NCI-H774 (cell line): ENCODE measurements at regions not wholly inside any gene's neighbourhood (a gene's known extent, or its start where the extent isn't known, plus 50 kb on each side); places are given as distances from the start of the nearest gene placed in this dataset.
"Not testable (repeated sequence)": the region's sequence is repeated elsewhere in the genome, so short reads cannot be mapped to it uniquely, and the experiment has no call there.

Experiments
- DNase-seq: peaks from one replicate; lab custom pipeline; 2025; lab: John Stamatoyannopoulos, UW

DNA sequence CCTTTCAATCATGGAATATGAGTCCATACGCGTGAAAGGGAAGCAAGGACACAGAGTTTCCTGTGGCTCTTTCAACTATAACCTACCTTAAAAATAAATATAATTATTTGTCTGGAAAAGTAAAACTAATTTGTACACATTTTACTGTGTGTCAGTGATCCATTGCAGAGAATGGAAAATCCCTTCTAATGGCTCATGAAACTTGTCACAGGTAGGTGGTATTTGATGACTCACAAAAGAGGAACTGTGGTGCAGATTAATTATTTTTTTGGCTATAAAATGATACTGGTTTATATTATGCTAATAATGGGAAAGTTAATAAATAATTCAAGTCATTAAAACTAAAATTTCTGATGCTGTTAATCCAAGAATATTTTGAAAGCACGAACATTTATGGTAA lies 792.2 kb downstream of the METTL15 start:
- DNase-seq, result no peak

GRCh38 chr11:28899706-28900105 lies 791.5 kb downstream of the METTL15 start:
- DNase-seq, result no peak

DNA sequence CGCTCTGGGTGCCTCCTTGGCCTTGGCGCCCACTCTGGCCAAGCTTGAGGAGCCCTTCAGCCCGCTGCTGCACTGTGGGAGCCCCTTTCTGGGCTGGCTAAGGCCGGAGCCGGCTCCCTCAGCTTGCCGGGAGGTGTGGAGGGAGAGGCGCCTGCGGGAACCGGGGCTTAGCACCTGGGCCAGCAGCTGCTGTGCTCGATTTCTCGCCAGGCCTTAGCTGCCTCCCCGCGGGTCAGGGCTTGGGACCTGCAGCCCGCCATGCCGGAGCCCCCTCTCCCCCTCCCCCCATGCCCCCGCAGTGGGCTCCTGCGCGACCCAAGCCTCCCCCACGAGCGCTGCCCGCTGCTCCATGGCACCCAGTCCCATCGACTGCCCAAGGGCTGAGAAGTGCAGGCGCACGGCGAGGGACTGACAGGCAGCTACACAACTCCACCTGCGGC lies 782.4 kb downstream of the METTL15 start:
- not testable (repeated sequence) for DNase-seq

GRCh38 chr11:28887681-28888080 lies 779.5 kb downstream of the METTL15 start:
- no peak for DNase-seq

GRCh38 chr11:28879869-28880268 lies 771.7 kb downstream of the METTL15 start:
- no peak for DNase-seq

- DNase-seq, result no peak
Measured at GRCh38 chr11:28878025-28878424, 769.8 kb downstream of the METTL15 start.

GRCh38 chr11:28877340-28877739 lies 769.2 kb downstream of the METTL15 start:
- DNase-seq, result no peak

DNA sequence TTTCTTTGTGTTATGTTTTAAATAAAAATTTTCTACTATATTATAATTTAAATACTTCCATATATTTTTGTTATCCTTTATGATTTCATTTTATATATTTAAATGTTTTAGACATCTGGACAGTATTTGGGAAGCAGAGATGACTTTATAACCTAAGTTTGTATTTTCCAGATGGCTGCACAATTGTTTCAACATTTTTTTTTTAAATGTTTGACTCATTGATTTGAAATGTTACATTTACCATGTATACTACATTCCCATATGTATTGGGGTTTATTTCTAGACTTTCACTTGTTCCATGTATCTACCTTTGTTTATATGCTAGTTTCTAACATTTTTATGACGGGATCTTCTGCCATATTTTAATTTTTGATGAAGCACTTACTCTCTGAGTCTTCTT lies 766.5 kb downstream of the METTL15 start:
- no peak for DNase-seq

DNA sequence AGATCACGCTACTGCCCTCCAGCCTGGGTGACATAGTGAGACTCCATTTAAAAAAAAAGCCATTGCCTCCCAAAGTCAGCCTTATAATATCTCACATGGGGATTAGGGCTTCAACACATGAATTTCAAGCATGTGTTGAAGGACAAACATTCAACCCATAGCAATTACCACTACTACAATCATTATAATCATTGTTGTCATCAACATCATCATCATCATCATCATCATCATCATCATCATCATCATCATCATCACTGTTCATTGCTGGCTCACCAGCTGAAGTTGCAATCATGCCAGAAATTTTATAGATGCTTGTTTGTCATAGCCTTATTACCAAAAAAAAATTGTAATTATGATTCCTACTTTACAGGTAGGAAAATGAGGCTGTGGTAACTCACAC lies 762.9 kb downstream of the METTL15 start:
- DNase-seq, result no peak

- no peak for DNase-seq
Measured at GRCh38 chr11:28863422-28863821, 755.2 kb downstream of the METTL15 start.

GRCh38 chr11:28860893-28861292 lies 752.7 kb downstream of the METTL15 start:
- DNase-seq, result no peak

DNA sequence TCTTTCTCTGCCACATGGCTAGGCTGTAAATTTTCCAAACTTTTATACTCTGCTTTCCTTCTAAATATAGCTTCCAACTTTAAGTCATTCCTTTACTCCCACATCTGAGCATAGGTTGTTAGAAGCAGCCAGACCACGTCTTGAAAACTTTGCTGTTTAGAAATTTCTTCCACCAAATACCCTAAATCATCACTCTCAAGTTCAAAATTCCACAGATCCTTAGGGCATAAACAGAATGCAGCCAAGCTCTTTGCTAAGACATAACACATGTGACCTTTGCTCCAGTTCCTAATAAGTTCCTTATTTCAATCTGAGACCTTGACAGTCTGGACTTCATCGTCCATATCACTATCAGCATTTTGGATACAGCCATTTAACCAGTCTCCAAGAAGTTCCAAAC lies 749.9 kb downstream of the METTL15 start:
- DNase-seq, result no peak

DNA sequence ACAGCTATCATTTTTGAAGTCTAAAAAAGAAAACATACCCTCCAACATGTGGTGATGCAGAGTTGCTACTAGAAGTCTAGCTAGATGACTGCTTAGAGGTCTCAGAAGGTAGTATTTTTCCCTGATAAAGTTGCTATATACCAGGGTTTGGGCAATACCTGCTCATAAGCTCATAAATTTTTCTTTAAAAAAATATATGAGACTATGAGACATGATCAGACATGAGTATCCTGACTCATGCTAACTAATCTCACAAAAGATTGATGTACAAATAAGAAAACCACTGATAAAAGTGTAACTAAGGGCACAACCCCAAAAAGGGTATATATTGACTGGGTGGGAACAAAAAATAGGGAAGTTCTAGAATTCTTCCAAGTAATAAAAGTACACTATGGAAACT lies 740.9 kb downstream of the METTL15 start:
- no peak for DNase-seq

- no peak for DNase-seq
Measured at GRCh38 chr11:28842716-28843115, 734.5 kb downstream of the METTL15 start.

DNA sequence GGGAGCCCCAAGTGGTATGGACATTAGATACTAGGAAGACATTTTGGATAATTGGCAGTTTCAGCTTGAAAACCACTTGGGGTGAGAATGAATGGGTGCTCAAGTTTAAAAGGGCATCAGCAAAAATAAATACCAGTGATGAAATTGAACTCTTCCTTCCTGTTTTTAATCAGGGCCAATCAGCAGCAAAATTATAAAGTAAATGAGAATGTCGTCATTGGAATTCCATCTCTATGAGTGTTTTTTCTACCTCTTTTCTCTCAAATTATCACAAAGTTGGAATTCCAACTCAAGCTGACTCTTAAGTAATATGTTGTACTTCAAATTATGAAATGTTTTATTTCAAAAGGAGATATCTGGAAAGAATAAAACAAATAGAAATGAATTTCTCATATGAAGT lies 730.6 kb downstream of the METTL15 start:
- DNase-seq, result no peak

- no peak for DNase-seq
Measured at GRCh38 chr11:28837599-28837998, 729.4 kb downstream of the METTL15 start.

DNA sequence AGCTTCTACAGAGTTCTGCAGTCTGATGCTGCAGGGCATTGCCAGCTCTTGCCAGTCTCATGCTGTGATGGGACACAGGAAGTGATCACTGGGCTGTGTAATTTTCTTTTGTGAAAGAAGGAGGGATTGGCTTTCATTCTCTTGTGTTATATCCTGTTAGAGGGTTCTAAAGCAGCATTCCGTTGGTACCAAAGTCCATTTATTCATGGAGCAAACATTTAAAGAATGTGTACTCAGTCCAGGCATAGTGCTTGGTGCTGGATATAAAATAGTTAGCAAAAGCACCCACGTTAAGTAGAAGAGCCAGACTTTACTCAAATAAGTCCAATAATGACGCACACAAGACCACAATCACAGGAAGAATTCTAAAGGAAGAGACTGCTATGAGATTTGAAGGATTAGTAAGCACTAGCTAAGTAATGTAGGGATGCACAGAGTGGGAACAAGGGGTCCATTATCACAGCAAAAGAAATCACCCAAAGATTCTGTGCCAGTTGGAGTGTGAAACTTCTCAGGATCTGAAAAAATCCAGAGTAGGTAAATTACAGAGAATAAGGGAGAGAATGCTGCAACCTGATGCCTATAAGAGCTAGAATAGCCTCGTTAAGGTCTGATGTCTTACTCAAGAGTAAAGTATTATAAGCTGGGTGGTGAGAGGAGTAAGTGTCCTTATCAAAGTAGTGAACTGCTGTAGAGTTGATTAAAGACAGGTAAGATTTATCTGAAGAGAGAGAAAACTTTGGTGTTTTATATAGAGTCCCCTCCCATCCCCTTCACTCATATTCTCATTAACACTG lies 728.3 kb downstream of the METTL15 start:
- DNase-seq, result no peak

GRCh38 chr11:28835790-28836189 lies 727.6 kb downstream of the METTL15 start:
- DNase-seq, result no peak

DNA sequence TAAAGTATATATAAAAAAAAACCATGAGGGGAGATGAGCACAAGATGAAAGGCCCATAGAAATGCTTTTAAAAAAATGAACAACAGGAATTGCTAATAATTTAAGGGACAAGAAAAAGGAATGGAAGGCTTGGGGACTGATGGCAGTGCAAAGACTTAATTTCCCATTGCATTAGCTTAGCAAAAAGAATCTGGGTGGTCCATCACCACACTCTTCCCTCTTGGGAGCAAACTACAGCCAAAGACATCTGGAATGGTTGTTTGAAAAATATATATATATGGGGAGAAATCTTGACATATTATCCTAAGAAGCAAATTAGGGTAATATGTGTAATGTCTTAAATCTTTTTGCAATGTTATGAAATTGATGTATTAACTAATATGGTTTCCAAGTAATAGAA lies 727.1 kb downstream of the METTL15 start:
- no peak for DNase-seq

DNA sequence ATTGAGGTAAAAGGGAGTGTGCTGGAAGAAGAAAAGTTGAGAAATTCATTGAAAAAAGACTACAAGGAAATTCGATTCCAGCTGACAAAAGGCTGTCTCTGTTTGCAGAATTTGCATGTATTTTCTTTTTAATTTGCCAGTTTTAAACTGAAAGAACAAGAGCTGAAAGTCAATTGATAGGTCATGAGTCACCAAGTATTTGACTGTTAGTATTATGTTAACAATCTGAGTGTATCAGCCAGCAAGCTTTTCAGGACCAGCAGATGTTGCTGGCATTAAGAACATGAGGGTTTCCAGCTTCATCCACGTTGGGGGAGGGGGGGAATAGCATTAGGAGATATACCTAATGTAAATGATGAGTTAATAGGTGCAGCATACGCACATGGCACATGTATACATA lies 726.7 kb downstream of the METTL15 start:
- DNase-seq, result no peak

DNA sequence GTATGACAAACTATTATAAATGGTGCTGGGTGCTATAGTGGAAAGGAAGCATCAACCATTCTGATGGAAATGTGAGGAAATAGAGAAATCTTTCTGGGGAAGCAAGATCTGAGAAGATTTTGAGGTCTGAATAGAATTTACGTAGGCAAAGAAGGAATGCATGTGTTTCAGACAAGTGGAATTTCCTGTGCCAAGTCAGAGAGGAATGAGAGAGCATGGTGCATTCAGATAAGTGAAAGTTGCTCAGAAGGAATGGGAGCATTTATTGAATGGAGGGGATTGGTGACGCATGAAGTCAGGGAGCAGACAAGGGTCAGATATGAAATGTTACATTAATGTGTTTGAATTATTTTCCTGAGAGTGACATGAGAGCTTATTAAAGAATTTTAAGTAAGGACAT lies 725.5 kb downstream of the METTL15 start:
- no peak for DNase-seq

DNA sequence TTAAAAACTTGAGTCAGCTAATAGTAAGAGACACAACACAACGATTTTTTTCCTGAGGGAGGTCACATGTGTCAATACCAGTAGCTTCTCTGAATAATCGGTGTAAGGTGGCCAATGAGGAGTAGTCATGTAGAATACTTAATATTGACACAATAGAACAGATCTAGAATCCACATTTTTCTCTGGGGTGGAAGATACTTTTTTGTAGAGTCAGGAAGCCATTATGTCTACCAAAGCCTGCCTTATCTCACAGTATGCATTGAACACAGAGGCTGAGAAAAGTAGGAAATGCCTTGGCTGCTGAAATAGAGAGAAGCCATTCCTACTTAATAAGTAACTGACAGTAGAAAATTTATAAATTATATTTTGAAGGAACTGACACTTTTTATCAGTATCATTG lies 725.0 kb downstream of the METTL15 start:
- DNase-seq, result no peak

- no peak for DNase-seq
Measured at GRCh38 chr11:28826807-28827206, 718.6 kb downstream of the METTL15 start.

DNA sequence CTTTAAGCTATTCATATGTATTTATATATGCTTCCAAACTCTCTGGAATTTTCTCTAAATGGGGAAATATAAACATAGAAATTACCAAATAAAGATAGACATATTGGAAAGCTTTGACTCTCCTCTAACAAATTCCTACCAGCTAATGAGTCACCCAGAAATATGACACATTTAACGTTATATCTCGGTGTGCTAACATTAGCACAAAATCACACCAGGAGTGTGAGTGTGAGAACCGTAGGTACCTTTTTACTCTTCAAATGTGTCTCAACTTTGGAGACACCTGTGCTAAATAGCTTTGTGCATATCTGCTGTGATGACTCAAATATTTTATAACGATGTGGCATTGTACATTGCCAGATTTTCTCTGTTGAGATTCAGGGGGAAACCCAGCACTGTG lies 714.4 kb downstream of the METTL15 start:
- no peak for DNase-seq
